GM23248 (cell line): ENCODE measurements at regions not wholly inside any gene's neighbourhood (a gene's known extent, or its start where the extent isn't known, plus 50 kb on each side); places are given as distances from the start of the nearest gene placed in this dataset.

Source experiments
- DNase-seq: peaks from one replicate; pipeline ENCODE4 v3.0.0-alpha.2; 2015
- H2AFZ ChIP-seq: fragments of 200-600 bp; sonication (generic); 2 replicates; pipeline ENCODE4 v1.6.1; 2016; ENCODE audit warnings: antibody characterized with exemption
- H3F3A ChIP-seq: fragments of 200-600 bp; sonication (generic); 2 replicates; pipeline ENCODE4 v1.6.1; 2016; ENCODE audit warnings: mild to moderate bottlenecking, antibody characterized with exemption, mixed run types; ENCODE audit not compliant: insufficient read depth
- H3K27ac ChIP-seq: fragments of 200-600 bp; sonication (generic); 2 replicates; pipeline ENCODE4 v1.5.1; 2016; ENCODE audit warnings: mild to moderate bottlenecking
- H3K27me3 ChIP-seq: fragments of 200-600 bp; sonication (generic); replicated peaks from 2 replicates; pipeline ENCODE4 v1.6.1; 2016; ENCODE audit warnings: mild to moderate bottlenecking; ENCODE audit not compliant: insufficient read depth
- H3K36me3 ChIP-seq: fragments of 200-600 bp; sonication (generic); 2 replicates; pipeline ENCODE4 v1.6.1; 2016; ENCODE audit warnings: low read depth, mild to moderate bottlenecking
- H3K4me1 ChIP-seq: fragments of 200-600 bp; sonication (generic); 2 replicates; pipeline ENCODE4 v1.6.1; 2016; ENCODE audit warnings: mild to moderate bottlenecking; ENCODE audit not compliant: insufficient read depth
- H3K4me2 ChIP-seq: fragments of 200-600 bp; sonication (generic); one replicate; pipeline ENCODE4 v1.6.1; 2016; ENCODE audit warnings: mild to moderate bottlenecking; ENCODE audit not compliant: unreplicated experiment
- H3K4me3 ChIP-seq: fragments of 200-600 bp; sonication (generic); 2 replicates; pipeline ENCODE4 v1.5.1; 2016; ENCODE audit warnings: mild to moderate bottlenecking
- H3K79me2 ChIP-seq: fragments of 200-600 bp; sonication (generic); 2 replicates; pipeline ENCODE4 v1.6.1; 2016; ENCODE audit warnings: mild to moderate bottlenecking; ENCODE audit not compliant: insufficient read depth
- H3K9ac ChIP-seq: fragments of 200-600 bp; sonication (generic); 2 replicates; pipeline ENCODE4 v1.6.1; 2016; ENCODE audit warnings: mild to moderate bottlenecking
- H3K9me2 ChIP-seq: fragments of 200-600 bp; sonication (generic); 2 replicates; pipeline ENCODE4 v1.6.1; 2016; ENCODE audit warnings: mixed run types, mild to moderate bottlenecking, moderate library complexity; ENCODE audit not compliant: insufficient read depth
- H3K9me3 ChIP-seq: fragments of 200-600 bp; sonication (generic); one replicate; pipeline ENCODE4 v1.6.1; 2017; ENCODE audit warnings: low read depth
- H4K20me1 ChIP-seq: fragments of 200-600 bp; sonication (generic); 2 replicates; pipeline ENCODE4 v1.6.0; 2016; ENCODE audit not compliant: insufficient read depth
- EZH2 ChIP-seq: fragments of 200-600 bp; sonication (generic); IDR thresholded peaks from 2 replicates; pipeline ENCODE4 v1.6.1; 2018; ENCODE audit warnings: antibody characterized with exemption, mild to moderate bottlenecking; ENCODE audit not compliant: insufficient read depth, poor library complexity, severe bottlenecking
- EZH2phosphoT487 ChIP-seq: fragments of 200-600 bp; sonication (generic); IDR thresholded peaks from 2 replicates; pipeline ENCODE4 v1.6.1; 2018; ENCODE audit warnings: antibody characterized with exemption, moderate library complexity, mild to moderate bottlenecking, low read depth; ENCODE audit not compliant: insufficient read depth
- WGBS, 2 experiments: methylation state at CpG; one replicate each; pipeline ENCODE4 v1.1.6; 2015 to 2017; ENCODE audit warnings: low lambda C conversion rate in 2 of 2, low coverage in 1 of 2; ENCODE audit errors: missing lambda C conversion rate in 2 of 2; 5-methylcytosine and 5-hydroxymethylcytosine counted together
- in situ Hi-C: fragments of 300-500 bp; cut with MboI; formaldehyde crosslinking; loops from 2 replicates; pipeline ENCODE4 v1.15.0; 2020

DNA sequence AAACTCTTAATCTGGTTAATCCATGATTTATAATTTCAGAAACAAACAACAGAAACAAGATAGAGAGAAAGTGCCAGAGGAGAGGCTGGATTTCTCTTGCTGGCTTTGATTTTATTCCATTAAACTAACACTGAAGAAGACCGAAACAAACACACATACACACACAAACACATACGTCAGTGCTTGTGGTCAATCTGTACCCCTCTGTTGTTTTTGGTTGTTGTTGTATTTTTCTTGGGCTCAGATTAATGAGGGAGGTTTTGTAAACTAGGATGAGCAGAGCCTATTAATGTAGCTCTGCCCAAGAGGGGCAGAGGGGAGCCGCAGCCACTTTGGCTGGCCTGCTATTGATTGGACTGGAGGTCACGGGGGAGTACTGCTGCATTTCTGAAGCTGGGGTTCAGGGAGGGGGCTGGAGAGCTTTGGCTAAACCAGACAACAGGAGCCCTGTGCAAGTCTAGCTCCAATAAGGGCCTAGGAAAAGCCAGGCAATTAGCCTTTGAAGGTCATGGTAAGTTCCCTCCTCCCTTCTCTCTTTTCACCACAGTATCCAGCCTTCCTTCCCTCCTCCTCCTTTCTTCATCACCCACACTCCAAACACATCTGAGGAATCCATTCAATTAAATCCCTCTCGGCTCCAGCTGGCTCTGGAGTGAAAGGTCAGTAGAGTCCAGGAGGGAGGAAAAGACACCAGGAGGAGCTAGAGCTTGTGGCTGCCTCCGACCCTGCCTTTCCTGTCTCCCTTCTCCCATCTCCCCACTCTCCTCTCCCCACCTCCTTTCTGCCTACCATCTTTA, 344.1 kb upstream of the LMO3 start:
- TF ChIP-seq EZH2phosphoT487 (no peak), EZH2 (no peak)
- no peaks in the 10 kb centered on the region for H3K27me3 ChIP-seq
- in situ Hi-C loops: no loop called here
- WGBS, 2 experiments: 32 to 37% methylated on average over 6 of the region's 6 CpGs
- no peaks in the 10 kb centered on the region for H3K4me1 ChIP-seq
- H3K79me2 ChIP-seq: no peaks in the 10 kb centered on the region
- H3K9me2 ChIP-seq: no peaks in the 10 kb centered on the region
- no peaks in the 10 kb centered on the region for H3K36me3 ChIP-seq
- H3K9me3 ChIP-seq: no peaks in the 10 kb centered on the region
- H3K4me3 ChIP-seq: no peak overlapping the region
- DNase-seq: no peak
- H3F3A ChIP-seq: no peaks in the 10 kb centered on the region
- H2AFZ ChIP-seq: no peak overlapping the region
- H3K4me2 ChIP-seq: no peak overlapping the region
- no peak overlapping the region for H3K27ac ChIP-seq
- H4K20me1 ChIP-seq: no peaks in the 10 kb centered on the region
- no peak overlapping the region for H3K9ac ChIP-seq

DNA sequence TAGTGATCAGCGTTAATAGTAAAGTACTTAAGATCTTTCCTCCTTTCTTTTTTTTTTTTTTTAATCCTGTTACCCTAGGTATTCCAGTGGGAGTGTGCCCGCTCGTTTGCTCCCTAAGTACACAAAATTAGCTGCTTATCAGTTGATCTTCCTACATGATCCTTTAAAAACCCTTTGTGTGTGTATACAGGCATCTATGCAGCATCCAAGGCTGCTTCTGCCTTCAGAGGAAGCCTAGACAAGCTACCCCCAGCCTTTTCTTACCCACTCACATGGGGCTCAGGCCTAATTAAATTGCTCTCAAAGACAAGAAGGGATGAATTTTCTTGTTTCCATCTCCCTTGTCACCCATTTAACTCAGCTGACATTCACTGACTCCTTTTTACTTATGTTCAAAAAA, 343.4 kb upstream of the LMO3 start:
- no peaks in the 10 kb centered on the region for H3K4me1 ChIP-seq
- H3K4me2 ChIP-seq: no peak overlapping the region
- H3K9ac ChIP-seq: no peak overlapping the region
- WGBS, 2 experiments: 0 to 5% methylated on average over 3 of the region's 3 CpGs
- H3K27ac ChIP-seq: no peak overlapping the region
- H3K9me3 ChIP-seq: no peaks in the 10 kb centered on the region
- H3K4me3 ChIP-seq: no peak overlapping the region
- no peaks in the 10 kb centered on the region for H3K36me3 ChIP-seq
- no peaks in the 10 kb centered on the region for H3F3A ChIP-seq
- H4K20me1 ChIP-seq: no peaks in the 10 kb centered on the region
- no peak for TF ChIP-seq EZH2
- no peak for TF ChIP-seq EZH2phosphoT487
- no peak for DNase-seq
- H3K9me2 ChIP-seq: no peaks in the 10 kb centered on the region
- no peaks in the 10 kb centered on the region for H3K27me3 ChIP-seq
- H2AFZ ChIP-seq: no peak overlapping the region
- H3K79me2 ChIP-seq: no peaks in the 10 kb centered on the region
- in situ Hi-C loops: no loop called here

DNA sequence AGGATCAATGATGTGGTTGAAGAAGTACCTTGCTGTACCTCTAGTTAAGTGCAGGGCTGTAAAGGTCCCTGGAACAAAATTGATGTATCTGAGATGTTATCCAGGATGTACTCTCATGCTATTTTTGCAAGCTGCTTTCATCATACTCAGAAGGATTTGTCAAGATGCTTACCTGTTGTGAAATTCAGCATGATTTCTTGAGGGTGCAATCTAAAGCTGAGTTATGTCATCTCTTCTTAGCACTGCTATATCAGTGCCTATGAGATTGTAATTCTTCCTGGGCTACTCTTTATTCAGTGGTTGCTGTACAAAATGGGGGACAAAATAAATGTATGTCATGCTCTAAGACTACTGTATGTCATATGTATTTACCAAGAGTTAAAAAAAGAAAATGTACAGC, 340.7 kb upstream of the LMO3 start:
- TF ChIP-seq EZH2 (no peak), EZH2phosphoT487 (no peak)
- Histone ChIP-seq H3K9ac (no peak overlapping the region), H3K79me2 (no peaks in the 10 kb centered on the region), H4K20me1 (no peaks in the 10 kb centered on the region), H3K9me3 (no peaks in the 10 kb centered on the region), H3K27ac (no peak overlapping the region), H3K4me2 (no peak overlapping the region), H3K9me2 (no peaks in the 10 kb centered on the region), H3K4me1 (no peaks in the 10 kb centered on the region), H3K4me3 (no peak overlapping the region), H2AFZ (no peak overlapping the region), H3F3A (no peaks in the 10 kb centered on the region), H3K36me3 (no peaks in the 10 kb centered on the region), H3K27me3 (no peaks in the 10 kb centered on the region)
- in situ Hi-C loops: no loop called here
- no peak for DNase-seq

DNA sequence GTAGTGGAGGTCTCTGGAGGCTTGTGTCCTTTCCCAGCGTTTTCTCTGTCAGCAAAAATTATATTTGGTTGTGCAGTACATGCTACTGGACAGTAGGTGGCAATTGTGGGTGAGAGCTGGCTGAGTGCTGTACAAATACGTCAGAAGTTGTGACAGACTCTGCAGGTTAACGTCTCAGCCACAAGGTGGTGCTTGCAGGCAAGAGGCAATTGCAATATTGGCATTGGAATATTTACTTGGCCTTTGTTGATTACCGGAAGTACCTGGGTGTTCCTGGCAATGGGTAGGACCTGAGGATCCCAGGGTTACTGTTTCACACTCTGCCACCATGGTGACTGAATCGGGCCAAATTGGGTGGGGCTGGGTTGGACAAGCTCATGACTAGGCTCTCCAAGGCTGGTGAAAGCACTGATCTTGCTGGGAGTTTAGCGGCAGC, 333.9 kb upstream of the LMO3 start:
- H3K4me1 ChIP-seq: no peaks in the 10 kb centered on the region
- no peaks in the 10 kb centered on the region for H3K79me2 ChIP-seq
- H2AFZ ChIP-seq: no peak overlapping the region
- WGBS, 2 experiments: 42 to 47% methylated on average over 6 of the region's 6 CpGs
- H3K9me3 ChIP-seq: no peaks in the 10 kb centered on the region
- H3K9me2 ChIP-seq: no peaks in the 10 kb centered on the region
- in situ Hi-C loops: no loop called here
- no peak overlapping the region for H3K27ac ChIP-seq
- peak; percentile 77 for DNase-seq
- no peak overlapping the region for H3K4me3 ChIP-seq
- H4K20me1 ChIP-seq: no peaks in the 10 kb centered on the region
- H3K9ac ChIP-seq: no peak overlapping the region
- no peak for TF ChIP-seq EZH2phosphoT487
- no peak for TF ChIP-seq EZH2
- H3F3A ChIP-seq: no peaks in the 10 kb centered on the region
- no peak overlapping the region for H3K4me2 ChIP-seq
- H3K36me3 ChIP-seq: no peaks in the 10 kb centered on the region
- no peaks in the 10 kb centered on the region for H3K27me3 ChIP-seq
